ENCODE measurements at regions not wholly inside any gene's neighbourhood (a gene's known extent, or its start where the extent isn't known, plus 50 kb on each side); places are given as distances from the start of the nearest gene placed in this dataset.

GRCh38 chr15:97648728-97649127 lies 311.8 kb upstream of the ARRDC4 start:
- TF ChIP-seq CTCF (IDR thresholded peaks at IDR 0.05; ENCODE audit: low read depth, low read length) = no peak

DNA sequence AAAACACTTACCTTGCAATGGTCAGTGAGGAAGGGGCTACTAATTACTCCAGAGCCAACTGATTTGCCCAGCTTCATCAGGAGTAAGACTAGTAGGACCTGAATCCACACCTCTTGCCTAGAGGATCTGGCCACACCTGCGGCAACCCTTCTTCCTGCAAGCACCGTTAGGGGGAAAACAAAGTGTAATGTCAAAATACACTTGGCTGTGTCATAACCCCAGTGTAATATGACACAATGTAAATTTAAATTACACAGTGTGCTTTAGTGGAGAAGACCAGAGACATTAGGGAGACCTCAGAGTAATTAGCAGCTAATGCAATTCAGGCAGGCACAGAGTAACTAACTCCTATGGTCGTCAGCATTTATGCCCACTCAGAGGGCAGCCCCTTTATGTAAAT lies 308.5 kb upstream of the ARRDC4 start:
- TF ChIP-seq CTCF (IDR thresholded peaks at IDR 0.05; ENCODE audit: low read depth, low read length) = no peak
- H3K4me3 ChIP-seq (ENCODE audit: low read depth, low read length) = no peak overlapping the region

More at GRCh38 chr15:97648728-97649127, 311.8 kb upstream of the ARRDC4 start:
- no peak overlapping the region for H3K4me3 ChIP-seq (ENCODE audit: low read depth, low read length)

DNA sequence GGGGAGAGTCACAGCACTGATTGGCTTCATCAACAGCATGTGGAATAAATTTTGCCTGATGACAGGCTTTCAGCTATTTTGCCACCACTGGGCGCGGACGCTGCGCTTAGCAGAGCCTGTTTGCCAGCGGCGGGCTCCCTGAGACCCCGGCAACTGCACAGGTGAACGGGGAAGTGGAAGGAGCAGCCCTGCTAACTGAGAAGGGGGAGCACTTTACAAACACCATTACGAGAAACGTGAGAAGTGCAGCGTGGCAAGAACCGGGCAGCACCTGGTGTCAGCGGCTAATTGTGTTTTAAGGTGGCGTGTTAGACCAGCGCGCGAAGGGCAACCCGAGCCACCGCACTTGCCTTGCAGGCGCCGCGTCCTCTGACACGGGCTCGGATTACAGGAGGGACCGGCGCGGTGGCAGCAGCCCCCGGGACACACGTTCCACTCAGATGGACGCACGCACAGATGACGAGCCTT lies 307.8 kb upstream of the ARRDC4 start:
- TF ChIP-seq CTCF (IDR thresholded peaks at IDR 0.05; ENCODE audit: low read depth, low read length) = no peak
- no peak overlapping the region for H3K4me3 ChIP-seq (ENCODE audit: low read depth, low read length)

- H3K4me3 ChIP-seq (ENCODE audit: low read depth, low read length) = no peak overlapping the region
- no peak for TF ChIP-seq CTCF (IDR thresholded peaks at IDR 0.05; ENCODE audit: low read depth, low read length)
Measured at GRCh38 chr15:97653896-97654295, 306.6 kb upstream of the ARRDC4 start.

- no peak for TF ChIP-seq CTCF (IDR thresholded peaks at IDR 0.05; ENCODE audit: low read depth, low read length)
- no peak overlapping the region for H3K4me3 ChIP-seq (ENCODE audit: low read depth, low read length)
Measured at GRCh38 chr15:97654481-97655076, 305.9 kb upstream of the ARRDC4 start.

GRCh38 chr15:97661796-97662195 lies 298.7 kb upstream of the ARRDC4 start:
- H3K4me3 ChIP-seq (ENCODE audit: low read depth, low read length) = no peak overlapping the region
- TF ChIP-seq CTCF (IDR thresholded peaks at IDR 0.05; ENCODE audit: low read depth, low read length) = no peak

DNA sequence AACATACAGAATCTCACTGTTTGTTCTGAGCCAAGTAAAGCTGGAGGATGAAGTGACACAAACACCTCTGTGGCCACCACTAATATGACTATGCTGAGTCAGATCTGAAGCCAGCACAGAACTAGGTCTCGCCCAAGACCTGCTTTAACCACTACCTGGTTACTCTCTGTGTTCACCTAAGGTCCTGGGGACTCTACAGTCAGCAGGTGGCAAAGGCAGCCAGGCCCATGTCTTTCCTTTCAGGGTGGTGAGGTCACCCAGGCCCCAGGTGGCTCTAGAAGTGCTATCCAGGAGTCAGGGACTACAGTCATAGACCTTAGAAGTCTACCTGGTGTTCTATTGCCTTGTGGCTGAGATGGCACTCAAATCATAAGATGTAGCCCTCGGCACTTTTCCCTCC lies 287.9 kb upstream of the ARRDC4 start:
- TF ChIP-seq CTCF (IDR thresholded peaks at IDR 0.05; ENCODE audit: low read depth, low read length) = no peak
- H3K4me3 ChIP-seq (ENCODE audit: low read depth, low read length) = no peak overlapping the region

All from WI38 (cell line).